Germinal center (tissue), 1 donor: ENCODE measurements at regions not wholly inside any gene's neighbourhood (a gene's known extent, or its start where the extent isn't known, plus 50 kb on each side); places are given as distances from the start of the nearest gene placed in this dataset.

Experiments
- DNase-seq: peaks from one replicate; pipeline ENCODE4 v3.0.0; 2012; ENCODE audit warnings: mixed read lengths, low spot score

DNA sequence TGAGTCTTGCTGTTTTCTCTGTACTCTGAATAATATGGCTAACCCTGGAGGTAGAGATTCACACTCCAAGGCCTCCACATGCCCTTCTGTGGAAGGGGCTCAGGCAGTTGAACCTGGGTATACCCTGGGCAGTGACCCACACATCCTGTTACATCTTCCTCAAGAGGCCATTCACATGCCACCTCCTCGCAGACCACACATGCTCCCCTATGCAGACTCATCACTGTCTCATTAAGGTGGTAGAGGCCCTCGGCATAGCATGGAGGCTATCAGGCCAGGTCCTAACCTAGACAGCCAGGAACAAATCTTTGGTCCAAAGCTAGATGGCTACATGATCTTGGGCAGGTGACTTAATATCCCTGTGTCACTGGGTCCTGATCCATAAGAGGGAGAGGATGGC is 363.9 kb upstream of the ZNF507 start:
- DNase-seq: no peak

DNA sequence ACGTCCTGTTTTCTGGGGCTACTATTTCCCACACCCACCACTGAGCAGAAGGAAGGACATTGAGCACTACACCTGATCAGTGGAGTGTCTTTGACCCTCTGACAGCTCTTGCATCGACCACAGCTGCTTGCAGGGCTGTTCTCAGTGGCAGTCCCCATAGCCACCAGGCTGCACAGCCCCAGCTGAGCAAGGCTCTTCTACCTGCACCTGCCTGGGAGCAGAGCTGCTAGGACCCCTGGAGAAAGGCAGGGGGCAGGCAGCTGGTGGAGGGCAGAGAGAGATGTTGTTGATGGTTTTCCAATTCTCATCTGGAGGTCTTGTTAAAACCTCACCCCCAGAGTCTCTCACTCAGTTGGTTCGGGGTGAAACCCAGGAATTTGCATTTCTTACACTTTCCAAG is 361.8 kb upstream of the ZNF507 start:
- DNase-seq: no peak

DNA sequence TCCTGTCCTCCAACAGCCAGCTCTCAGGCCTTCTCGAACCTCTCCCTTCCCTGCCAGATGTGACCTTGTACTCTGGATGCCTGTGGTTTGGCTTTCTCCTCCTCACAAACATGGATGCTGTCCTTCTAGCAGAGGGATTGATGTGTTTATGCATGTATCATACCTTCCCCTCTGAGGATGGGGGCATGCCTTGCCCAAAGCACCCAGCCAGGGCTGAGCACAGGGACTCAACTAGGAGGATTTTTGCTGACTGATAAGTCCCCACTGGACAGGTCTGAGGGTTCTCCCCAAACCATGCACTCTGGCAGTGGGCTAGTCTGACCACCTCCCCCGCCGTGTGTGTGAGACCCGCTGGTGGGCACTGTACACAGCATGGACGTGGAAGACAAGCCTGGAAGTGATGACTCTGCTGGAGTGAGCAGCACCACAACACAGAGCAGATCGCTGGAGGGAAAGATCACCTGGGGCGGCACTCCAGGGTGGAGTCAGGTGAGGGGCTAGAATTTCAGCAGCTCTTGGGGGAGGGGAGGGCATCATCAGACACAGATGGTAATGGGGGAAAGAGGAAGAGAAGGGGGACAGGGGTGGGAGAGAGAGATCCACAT is 360.3 kb upstream of the ZNF507 start:
- no peak for DNase-seq

DNA sequence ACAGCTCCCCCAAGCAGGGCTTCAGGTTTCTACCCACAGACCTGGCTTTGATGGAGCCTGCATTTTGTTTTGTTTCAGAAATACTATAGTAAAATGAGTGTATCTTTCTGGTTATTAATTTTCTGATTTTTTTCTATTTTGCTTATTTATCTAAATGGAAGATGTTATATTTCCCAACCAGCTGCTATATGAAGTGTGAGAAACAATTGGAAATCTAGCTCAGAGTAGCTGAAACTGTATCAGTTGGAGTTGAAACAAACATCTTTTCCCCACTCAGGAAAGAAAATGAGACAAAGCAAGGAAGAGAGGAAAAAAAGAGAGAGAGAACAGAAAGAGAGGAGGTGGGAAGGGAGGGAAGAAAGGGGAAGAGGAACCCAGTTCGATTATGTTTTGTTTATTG is 358.5 kb upstream of the ZNF507 start:
- no peak for DNase-seq

DNA sequence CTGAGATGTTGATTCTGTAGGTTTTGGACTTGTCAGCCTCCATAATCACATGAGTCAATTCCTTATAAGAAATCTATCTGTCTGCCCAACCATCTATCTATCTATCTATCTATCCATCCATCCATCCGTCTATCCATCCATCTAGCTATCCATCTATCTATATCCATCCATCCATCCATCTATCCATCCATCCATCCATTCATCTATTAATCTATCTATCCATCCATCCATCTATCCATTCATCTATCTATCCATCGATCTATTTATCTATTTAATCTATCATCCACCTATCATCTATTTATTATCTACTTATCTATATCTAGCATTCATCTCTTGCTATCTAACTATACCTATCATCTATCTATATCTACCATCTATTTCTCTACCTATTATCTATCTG is 357.2 kb upstream of the ZNF507 start:
- DNase-seq: no peak

DNA sequence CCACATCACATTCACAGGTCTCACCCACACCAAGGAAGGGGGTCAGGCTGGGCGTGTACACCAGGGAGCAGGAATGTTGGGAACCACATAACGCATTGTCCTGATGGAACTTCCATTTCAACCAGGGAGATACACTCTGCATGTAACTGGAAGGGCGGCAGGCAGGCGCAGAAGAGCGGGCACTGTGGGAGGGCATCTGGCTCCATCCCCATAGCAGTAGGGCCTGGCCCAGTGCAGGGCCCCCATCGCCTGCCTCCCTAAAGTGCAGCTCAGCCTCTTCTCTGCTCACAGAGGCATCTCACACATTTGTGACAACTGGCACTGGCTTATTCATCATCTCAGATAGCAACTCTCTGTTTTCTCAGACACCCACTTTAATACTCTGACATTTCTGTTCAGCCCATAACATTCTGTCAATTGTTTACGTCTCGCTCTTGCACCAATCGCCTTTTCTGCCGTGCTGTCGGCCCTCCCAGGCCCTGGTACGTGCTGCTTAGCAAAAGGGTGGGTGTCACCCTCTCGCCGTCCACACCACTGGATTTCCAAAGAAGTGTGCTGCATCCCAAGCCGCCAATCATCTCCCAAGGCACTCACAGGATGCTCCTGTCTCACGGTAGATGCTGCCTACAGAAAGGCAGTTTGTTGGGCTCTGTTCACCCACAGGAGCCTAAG is 353.3 kb upstream of the ZNF507 start:
- DNase-seq: no peak

DNA sequence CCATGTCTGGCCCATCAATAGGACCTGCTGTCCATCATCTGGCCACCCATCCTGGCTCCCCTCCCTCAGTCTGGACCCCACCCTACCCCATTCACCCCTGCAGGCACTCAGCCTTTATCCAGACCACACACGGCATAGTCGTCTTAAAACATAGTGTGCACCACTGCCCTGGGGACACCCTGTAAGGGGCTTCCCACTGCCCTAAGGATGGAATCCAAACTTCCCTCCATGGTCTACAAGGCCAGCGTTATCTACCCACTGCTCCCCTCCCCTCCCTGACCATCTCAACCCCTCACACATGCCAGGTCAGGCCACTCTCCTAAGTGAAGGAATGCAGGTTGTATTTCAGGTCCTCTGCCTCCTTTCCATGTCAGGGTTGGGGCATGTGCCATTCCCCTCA is 352.7 kb upstream of the ZNF507 start:
- no peak for DNase-seq

DNA sequence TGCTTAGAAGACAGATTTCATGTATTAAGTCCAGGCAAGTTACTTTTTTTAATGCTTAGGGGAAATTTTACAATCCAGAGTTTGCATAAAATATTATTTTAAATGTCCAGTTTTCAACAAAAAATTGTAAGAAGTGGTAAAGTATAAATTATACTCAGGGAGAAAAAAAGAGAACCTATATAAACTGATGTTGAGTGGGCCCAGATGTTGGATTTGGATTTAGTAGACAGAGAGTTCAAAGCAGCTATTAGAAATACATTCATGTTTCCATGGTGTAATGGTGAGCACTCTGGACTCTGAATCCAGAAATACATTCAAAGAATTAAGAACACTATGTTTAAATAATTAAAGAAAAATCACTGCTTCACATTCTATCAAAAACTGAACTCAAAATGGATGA is 349.9 kb upstream of the ZNF507 start:
- DNase-seq: no peak

DNA sequence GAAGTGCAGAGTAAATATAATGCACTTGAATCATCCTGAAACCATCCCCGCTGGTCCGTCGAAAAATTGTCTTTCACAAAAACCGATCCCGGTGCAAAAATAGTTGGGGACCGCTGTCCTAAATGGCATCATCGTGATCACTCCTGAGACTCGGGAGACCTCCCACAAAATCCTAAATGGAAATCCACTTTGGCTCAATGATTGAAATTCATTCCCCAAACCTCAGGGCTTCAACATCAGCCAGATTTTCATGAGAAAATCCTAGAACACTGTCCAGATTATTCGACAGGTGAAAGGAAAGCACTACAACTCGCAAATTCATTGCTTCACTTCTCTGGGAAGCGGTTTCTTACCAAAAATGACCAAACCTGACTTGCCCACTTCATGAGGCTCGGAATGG is 335.3 kb upstream of the ZNF507 start:
- no peak for DNase-seq

DNA sequence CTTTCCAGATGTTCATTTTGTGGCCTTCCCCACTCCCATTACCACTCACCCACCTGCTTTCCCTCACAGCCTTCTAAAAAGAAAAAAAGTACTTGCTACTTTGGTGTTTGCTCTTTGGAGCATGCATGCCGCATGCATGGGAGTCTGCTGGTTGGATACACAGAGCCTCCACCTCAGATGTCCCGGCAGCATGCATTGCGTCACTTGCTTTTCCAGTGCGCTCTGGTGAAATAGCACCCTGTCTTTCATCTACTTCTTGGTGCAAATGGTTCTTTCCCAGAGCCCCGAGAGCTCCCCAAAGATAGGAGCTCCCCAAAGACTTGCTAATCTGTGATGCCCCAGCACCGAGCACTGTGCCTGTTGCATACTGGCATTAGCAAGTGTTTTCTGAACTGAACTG is 333.2 kb upstream of the ZNF507 start:
- no peak for DNase-seq

DNA sequence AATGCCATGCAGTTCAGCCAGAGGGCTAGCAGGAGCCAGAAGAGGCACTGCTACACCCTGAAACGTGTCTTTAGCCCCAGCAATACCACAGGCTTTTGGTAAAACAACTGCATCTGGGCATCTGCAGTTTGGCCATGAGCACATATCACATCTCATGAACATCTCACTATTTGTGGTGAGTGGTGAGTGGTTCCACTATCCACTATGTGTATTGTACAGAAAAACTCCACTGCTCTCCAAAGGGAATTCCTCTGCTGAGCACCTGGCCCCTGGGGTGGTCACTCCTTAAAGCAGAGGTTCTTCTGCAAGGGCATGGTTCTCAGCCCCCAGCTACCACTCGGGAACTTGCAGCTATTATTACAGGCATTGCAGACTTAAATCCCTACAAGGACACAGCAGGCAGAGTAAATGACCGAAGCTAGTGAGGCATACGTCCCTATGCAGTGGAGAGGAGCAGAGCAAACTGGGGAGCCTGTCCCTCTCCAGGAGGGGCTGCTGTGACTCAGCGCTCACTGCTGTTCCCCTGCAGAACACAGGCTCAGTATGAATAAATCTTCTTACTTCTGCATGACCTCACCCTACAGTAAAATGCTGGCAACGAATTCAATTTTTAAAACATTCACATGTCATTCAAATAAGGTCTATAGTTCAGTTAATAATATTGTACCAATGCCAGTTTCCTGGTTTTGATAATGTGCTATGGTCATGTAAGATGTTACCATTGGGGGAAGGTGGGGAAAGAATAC is 332.4 kb upstream of the ZNF507 start:
- no peak for DNase-seq

DNA sequence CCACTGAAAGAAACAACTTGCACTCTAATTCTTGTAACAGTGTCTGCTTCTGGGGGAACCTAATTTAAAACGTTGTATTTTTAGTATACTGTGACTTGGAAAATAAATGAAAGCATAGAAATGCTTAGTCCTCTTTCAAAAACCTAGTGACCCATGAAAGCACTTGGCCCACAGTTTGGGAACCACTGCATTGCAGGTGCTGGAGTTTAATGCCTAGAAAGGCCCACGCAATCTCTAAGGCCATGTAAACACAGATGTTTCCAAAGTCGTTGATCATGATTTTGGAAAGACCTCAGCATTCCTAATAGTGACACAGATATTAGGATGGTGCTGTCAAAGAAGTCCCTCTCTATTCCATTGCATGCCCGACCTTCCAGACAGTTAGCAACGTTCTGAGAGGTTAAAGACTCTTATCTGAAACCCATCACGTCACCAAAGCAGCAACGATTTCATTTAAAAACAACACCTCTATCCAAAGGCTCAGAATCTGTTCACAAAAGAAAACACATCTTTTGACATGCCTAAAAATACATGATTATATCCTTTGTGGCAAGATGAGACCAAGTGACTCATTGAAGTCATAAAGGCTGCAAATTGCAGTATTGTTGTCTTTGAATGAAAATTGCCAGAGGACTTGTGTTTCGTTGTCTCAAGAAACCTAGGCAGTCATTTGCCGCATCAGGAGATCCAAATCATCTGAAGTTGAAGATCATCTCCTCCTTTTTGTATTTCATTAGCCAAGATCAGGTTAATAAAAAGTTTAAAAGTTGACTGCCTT is 328.0 kb upstream of the ZNF507 start:
- DNase-seq: no peak

DNA sequence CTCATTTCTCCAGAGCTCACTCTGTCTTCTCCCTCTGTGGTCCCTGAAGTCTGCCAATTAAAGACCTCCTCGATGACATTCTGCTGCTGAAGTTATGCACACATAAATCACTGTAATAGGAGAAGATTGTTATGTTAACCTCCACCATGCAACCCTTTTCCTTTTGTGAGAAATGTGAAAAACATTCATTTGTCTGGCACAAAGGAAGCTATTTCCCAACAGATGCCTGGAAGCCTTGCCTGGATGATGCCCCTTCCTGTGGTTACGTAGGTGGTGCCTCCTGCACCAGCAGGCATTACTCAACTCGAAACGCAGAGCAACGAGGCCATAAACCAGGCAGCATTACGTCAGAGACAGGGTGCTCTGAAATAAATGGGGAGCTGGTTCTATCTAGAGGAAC is 327.4 kb upstream of the ZNF507 start:
- no peak for DNase-seq

DNA sequence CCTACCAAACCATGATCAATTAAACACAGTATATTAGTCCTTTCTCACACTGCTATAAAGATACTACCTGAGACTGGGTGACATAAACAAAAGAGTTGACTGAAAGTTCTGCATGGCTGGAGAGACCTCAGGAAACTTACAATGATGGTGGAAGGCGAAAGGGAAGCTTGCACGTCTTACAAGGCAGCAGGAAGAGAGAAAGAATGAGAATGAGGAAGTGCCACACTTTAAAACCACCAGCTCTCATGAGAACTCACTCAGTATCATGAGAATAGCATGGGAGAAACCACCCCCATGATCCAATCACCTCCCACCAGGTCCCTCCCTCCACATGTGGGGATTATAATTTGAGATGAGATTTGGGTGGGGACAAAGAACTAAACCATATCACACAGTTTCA is 324.9 kb upstream of the ZNF507 start:
- DNase-seq: no peak

DNA sequence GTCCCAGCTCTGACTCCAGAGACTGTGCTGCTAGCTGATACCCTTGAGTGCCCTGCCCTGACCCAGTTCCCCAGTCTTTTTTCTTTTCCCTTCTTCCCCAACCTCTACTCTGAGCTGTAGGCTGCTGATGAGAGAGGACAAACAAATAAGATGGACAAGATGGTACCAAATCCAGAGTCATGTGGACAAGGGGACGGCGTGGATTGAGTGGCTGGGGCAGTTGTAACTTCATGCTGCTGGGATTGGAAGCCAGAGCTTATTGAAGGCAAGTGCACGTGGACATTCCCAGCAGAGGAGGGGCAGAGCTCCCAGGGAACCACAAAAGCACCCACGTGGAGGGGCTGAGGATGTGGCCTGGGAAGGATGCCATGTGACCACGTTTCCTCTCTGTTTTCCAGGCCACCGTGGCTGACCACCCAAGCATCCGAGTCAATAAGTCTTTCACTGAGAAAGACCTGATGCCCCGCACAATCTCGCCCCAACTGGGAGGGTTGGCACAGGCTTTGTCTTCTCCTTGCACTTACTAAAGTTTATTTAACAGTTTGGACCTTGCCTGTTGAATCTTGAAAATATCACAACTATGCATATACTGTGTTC is 323.3 kb upstream of the ZNF507 start:
- no peak for DNase-seq

DNA sequence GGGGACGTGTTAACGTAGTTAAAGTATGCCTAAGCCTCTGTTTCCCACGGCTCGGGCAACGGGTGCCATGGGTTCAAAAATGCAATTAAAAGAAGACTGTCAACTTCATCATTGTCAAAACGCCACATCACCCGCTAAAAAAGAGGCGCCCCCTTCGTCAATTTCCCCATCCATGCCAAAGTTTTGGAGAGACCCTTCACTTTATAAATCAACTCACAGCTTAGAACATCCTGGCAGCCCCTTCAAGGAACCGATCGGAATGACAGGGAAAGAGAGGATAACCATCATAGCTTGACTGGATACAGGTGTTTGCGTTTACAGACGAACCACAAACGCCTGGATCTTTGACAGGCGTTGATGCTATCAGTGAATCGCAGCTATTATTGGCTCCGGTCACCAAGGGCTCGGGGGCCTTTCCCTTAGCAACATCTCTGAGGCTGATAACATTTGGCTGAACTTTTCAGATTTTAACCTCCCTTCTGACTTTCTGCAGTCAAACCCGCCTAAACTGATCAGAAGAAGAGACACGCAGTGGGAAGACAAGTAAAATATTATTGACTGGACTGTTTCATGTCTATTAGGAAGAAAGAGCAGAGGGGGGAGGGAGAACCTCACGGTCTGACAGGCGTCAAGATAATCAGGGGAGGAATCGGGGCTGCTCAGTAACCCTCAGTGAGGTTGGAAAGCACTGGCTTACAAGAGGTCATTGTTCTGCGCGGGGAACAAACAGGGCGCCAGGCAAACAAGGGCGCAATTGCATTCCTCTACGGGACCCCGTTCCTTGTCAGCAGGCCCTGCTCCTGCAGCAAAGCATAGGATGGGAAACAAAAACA is 322.5 kb upstream of the ZNF507 start:
- DNase-seq: no peak

DNA sequence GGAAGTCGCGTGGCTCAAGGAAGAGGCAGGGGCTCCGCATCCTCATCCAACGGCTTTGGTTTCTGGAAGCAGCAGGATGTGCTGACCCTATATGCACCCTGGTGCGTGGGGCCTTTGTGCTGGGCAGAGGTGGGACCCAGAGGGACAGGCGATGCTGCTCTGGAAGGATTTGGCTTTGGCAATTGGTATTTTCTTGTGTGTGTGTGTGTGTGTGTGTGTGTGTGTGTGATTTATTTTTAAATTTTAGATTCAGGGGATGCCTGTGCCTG is 321.9 kb upstream of the ZNF507 start:
- no peak for DNase-seq

DNA sequence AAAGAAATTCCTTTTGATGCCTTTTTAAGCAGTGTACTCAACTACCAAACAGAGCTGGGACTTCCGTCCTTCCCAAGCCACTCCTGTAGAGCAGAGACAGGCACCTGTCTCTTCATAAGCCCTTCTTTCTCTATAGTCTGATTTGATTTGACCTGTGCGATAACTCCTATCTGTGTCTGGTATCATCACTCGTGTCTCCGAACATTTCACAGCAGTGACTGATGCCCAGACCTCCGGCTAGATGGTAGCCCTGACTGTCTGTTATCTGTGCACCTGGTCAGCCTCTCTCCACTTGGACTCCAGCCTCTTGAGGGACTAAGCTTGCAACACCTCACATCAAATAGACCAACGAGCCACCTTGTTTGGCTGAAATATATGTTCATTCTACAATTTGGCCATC is 316.2 kb upstream of the ZNF507 start:
- no peak for DNase-seq

DNA sequence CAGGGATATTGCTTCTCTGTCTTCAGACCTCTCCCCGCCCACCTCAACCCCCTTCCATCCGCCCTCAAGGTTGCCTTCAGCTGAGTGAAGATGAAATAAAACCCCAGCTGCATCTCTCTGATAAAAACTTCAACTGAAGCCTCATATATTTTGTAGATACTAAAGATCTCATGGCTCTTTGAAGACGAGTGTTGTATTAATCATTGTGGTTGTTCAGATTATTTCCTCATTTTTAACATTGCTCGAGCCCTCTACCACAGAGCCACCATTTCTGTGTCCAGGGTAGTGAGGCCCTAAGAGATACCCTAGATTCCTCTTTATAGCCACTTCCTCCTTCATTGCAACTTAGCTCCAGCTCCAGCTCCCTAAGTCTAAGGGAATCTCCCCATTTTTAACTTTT is 312.8 kb upstream of the ZNF507 start:
- DNase-seq: no peak

DNA sequence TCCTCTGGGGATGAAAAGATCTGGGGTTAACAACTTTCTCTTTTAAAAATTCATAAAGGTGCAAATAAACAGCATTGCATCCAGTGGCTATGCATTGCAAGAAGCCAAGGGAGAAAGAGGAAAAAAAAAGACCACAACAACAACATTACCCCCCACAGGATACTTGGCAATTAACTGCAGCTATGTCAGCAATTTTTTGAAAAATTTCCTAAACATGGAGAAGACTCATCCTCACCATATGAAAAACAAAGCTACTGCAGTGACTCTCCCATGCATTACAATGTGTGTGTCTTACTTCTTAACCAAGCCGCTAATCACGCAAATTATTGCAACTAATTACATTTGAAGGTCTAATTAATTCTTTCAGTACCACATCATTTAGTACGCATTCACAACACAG is 309.8 kb upstream of the ZNF507 start:
- no peak for DNase-seq

DNA sequence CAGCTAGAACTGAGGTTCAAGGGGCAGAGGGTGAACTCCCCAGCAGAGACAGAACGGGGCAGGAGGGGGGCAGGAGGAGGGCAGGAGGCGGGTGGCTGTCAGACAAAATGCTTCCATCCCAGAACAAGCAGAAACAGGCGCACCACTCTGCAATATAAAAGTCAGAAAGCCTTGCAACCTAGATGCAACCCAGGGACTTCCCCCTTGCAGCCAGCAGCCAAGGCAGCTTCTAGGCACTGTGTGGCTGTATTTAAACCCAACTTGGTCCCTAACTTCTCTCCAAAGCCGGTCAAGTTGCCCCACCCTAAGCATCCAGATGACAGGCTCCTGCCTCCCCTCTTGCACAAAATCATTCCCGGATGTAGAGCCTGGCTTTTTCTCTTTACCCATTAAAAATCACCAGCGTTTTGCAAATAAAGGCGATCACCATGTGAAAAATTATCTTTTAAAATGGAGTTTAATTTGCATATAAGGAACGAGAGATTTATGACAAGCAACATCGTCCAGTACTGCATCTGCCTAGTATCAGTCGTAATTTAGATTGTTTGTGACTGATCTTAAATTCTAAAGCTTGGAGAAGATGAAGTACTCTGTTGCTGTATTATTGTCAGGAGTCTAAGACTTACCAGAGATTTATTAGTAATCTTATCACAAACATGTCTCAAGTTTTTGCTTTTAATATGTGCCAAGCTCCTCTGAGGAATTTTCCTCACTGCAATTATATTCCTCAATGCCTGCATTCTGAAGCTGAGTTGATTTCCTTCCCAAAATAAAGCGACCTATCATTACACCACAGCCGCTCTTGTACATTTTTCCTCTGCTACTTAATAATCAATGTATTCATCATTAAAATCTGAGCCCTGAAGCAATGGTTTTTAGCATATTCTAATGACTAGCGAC is 307.1 kb upstream of the ZNF507 start:
- DNase-seq: no peak
